GM21529 (cell line): ENCODE measurements at regions not wholly inside any gene's neighbourhood (a gene's known extent, or its start where the extent isn't known, plus 50 kb on each side); places are given as distances from the start of the nearest gene placed in this dataset.

ENCODE experiments used
- ATAC-seq: cut with Tn5 transposase; IDR thresholded peaks from one replicate; pipeline ENCODE4 v1.9.1; 2021; ENCODE audit not compliant: unreplicated experiment

GRCh38 chr7:41024126-41024525 is 678.8 kb downstream of the INHBA start:
- ATAC-seq: no peak

- ATAC-seq: no peak
Observed at GRCh38 chr7:41020056-41020455, 682.8 kb downstream of the INHBA start.

GRCh38 chr7:41013117-41013516 is 689.8 kb downstream of the INHBA start:
- ATAC-seq: no peak

GRCh38 chr7:41012041-41012440 is 690.8 kb downstream of the INHBA start:
- no peak for ATAC-seq

- ATAC-seq: no peak
Observed at GRCh38 chr7:41010967-41011366, 691.9 kb downstream of the INHBA start.

GRCh38 chr7:41010418-41010817 is 692.5 kb downstream of the INHBA start:
- no peak for ATAC-seq

- no peak for ATAC-seq
Observed at GRCh38 chr7:41007811-41008210, 695.1 kb downstream of the INHBA start.

- no peak for ATAC-seq
Observed at GRCh38 chr7:41007351-41007751, 695.5 kb downstream of the INHBA start.

GRCh38 chr7:41006306-41006995 is 696.4 kb downstream of the INHBA start:
- no peak for ATAC-seq

- no peak for ATAC-seq
Observed at GRCh38 chr7:41005374-41005901, 697.5 kb downstream of the INHBA start.

GRCh38 chr7:41003977-41004376 is 698.9 kb downstream of the INHBA start:
- ATAC-seq: no peak

GRCh38 chr7:41003611-41003940 is 699.3 kb downstream of the INHBA start:
- no peak for ATAC-seq

- ATAC-seq: peak; percentile 59
Observed at GRCh38 chr7:41002741-41003610, 699.9 kb downstream of the INHBA start.

- ATAC-seq: no peak
Observed at GRCh38 chr7:41000042-41000441, 702.8 kb downstream of the INHBA start.

GRCh38 chr7:40996233-40996677 is 706.6 kb downstream of the INHBA start:
- ATAC-seq: no peak

- no peak for ATAC-seq
Observed at GRCh38 chr7:40990841-40991240, 712.0 kb downstream of the INHBA start.

- ATAC-seq: no peak
Observed at GRCh38 chr7:40987571-40987970, 715.3 kb downstream of the INHBA start.

- no peak for ATAC-seq
Observed at GRCh38 chr7:40986351-40986873, 716.5 kb downstream of the INHBA start.

- no peak for ATAC-seq
Observed at GRCh38 chr7:40983111-40983510, 719.8 kb downstream of the INHBA start.

GRCh38 chr7:40979296-40979695 is 723.6 kb downstream of the INHBA start:
- no peak for ATAC-seq

- ATAC-seq: no peak
Observed at GRCh38 chr7:40978047-40978446, 724.8 kb downstream of the INHBA start.

GRCh38 chr7:40977533-40977932 is 725.4 kb downstream of the INHBA start:
- ATAC-seq: no peak
